Right cardiac atrium (tissue), 5 donors: ENCODE measurements at regions not wholly inside any gene's neighbourhood (a gene's known extent, or its start where the extent isn't known, plus 50 kb on each side); places are given as distances from the start of the nearest gene placed in this dataset.

Source experiments
- ATAC-seq, 2 donors: fragments of 200-7000 bp; cut with Tn5 transposase; one replicate each; pipeline versions ENCODE4 v1.8.0 to v1.9.1; 2020; ENCODE audit warnings: moderate library complexity in 2 of 2, mild to moderate bottlenecking in 1 of 2
- DNase-seq, 3 donors: peaks; one replicate each; pipeline ENCODE4 v3.0.0-alpha.2; 2020
- H3K27ac ChIP-seq: one replicate; pipeline ENCODE4 v1.5.1; 2013; ENCODE audit warnings: mild to moderate bottlenecking, low read length, control low read depth, moderate library complexity
- H3K27me3 ChIP-seq: one replicate; pipeline ENCODE4 v1.6.1; 2013; ENCODE audit not compliant: control insufficient read depth, insufficient read depth
- H3K4me1 ChIP-seq: one replicate; pipeline ENCODE4 v1.6.1; 2013; ENCODE audit warnings: low read length; ENCODE audit not compliant: control insufficient read depth, insufficient read depth
- H3K4me3 ChIP-seq: one replicate; pipeline ENCODE4 v1.5.1; 2013; ENCODE audit warnings: low read length, control low read depth
- H3K9me3 ChIP-seq: one replicate; pipeline ENCODE4 v1.6.1; 2013; ENCODE audit warnings: low read length; ENCODE audit not compliant: control insufficient read depth
- WGBS: extraction: QIAGEN DNeasy Blood & Tissue Kit; methylation state at CpG from one replicate; pipeline ENCODE4 v1.1.7; 2013; 5-methylcytosine and 5-hydroxymethylcytosine counted together
- intact Hi-C, 4 donors: fragments of 100-400 bp; cut with DNase I; formaldehyde crosslinking; loops; one replicate each; pipeline versions ENCODE4 v1.11.0 to v1.14.0; 2022 to 2023
- donor health status: healthy with polysubstance abuse.
- donor health status: DM: no; HTN: yes; CAD: no.
- donor health status: DM: no; HTN: no; CAD: no.
- donor health status: DM: no; HTN: yes; CAD: no; lungs with severe emphysema.
- donor health status: DM: yes; HTN: yes; CAD: no.

DNA sequence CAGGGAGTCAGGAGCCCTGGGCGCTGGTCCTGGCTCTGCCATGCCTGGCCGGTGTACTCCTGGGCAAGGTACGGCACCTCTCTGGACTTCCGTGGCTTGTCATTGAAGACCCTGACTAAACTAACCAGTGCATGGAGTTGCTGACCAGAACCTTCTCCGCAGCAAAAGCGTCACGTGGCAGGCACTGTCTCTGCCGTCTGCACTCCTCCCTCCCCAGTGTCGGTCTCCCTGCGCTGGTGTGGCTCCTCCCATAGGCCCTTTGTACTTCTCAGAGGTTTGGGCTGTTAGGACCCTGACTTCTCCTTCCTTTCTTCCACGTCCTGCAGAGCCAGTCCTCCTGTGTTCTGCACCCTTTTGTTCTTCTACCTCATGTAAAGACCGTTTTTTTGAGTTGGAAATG lies 100.6 kb upstream of the CREB5 start:
- intact Hi-C loops = no loop called here
- no peak for DNase-seq
- H3K27ac ChIP-seq = no peak overlapping the region
- no peak overlapping the region for H3K4me3 ChIP-seq
- WGBS = 72% methylated on average over 12 of the region's 12 CpGs
- no peaks in the 10 kb centered on the region for H3K27me3 ChIP-seq
- peaks cover 3% of the 10 kb centered on the region for H3K4me1 ChIP-seq
- H3K9me3 ChIP-seq = no peaks in the 10 kb centered on the region
- no peak for ATAC-seq

DNA sequence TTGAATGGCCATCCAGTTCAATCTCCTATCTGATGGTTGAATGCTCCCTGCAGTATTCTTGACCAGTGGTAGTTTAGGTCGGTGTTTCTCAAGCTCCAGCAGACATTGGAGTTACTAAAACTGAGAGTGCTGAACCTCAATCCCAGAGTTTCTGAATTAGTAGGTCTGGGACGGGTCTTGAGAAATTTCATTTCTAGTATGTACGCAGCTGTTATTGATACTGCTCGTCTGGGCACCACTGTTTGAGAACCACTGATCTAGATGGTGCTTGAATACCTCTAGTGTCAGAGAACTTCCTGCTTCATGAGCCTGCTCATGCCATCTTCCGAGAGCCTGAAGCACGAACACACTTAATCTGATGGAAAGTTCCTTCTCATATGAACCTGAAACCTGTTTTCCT lies 99.4 kb upstream of the CREB5 start:
- Histone ChIP-seq H3K4me1 (peaks cover 3% of the 10 kb centered on the region), H3K27ac (no peak overlapping the region), H3K9me3 (no peaks in the 10 kb centered on the region), H3K27me3 (no peaks in the 10 kb centered on the region), H3K4me3 (no peak overlapping the region)
- DNase-seq = no peak
- 88% methylated on average over 6 of the region's 6 CpGs for WGBS
- intact Hi-C loops = no loop called here
- ATAC-seq = no peak

DNA sequence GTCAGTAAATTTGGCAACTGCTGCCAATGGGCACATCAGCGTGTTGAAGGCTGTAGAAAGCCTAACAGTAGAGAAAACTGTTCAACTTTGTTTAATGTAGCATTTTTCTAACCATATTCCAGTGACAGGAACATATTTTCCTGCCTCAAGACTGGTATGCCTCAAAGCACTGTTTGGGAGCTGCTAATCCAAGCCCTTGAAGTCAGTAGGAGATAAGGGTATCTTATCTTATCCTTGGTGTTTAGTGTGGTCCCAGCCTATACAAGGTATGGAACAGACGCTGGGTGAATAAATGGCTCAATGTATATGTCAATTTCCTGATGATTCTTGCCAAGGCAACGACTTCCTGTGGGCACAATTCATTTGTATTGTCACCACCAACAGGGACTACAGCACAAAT lies 97.5 kb upstream of the CREB5 start:
- no peak for ATAC-seq
- H3K27ac ChIP-seq = no peak overlapping the region
- no peaks in the 10 kb centered on the region for H3K9me3 ChIP-seq
- intact Hi-C loops = no loop called here
- no peak for DNase-seq
- no peak overlapping the region for H3K4me3 ChIP-seq
- peaks cover 3% of the 10 kb centered on the region for H3K4me1 ChIP-seq
- H3K27me3 ChIP-seq = no peaks in the 10 kb centered on the region
- WGBS = 33% methylated on average over 3 of the region's 3 CpGs

DNA sequence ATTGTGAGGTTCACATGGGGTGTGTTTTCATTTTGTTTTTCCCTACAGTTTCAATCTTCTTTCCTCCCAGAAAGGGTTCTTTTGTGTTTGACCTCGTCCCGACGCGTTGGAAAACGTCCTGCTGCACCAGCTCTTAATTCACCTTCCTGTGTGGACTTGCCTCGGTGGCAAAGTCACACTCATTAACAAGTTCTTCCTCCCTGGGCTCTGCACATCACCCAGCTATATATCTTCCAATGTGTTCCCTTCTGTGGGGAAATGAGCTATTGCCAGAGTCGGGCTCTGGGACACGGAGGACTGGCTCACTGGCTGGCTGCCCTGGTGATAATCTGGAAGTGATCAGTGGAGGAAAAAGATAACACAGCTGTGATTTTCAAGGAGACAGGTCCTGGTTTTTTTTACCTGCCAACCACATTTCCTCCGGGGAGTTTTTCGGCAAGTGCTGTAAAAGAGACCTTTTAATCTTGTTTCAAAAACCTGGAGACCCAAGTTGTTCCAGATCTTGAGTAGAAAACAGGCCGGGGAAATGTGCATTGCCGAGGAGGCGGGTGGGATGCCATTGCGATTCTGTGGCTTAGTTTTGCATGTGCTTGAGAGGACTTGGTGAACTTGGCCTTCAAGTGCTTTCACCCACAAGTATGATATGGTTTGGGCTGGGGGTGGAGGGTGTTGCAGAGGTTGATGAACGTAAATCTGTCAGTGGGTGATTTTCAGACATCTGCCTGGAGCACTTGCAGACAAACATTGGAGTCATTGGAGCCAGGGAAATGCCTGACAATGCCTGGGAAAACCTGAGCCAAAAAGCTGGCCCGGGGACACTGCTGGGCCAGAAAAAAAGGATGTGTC lies 96.5 kb upstream of the CREB5 start:
- intact Hi-C loops = no loop called here
- no peak overlapping the region for H3K27ac ChIP-seq
- H3K4me1 ChIP-seq = peaks cover 3% of the 10 kb centered on the region
- 25% methylated on average over 16 of the region's 16 CpGs for WGBS
- H3K27me3 ChIP-seq = no peaks in the 10 kb centered on the region
- H3K4me3 ChIP-seq = no peak overlapping the region
- DNase-seq = no peak
- no peaks in the 10 kb centered on the region for H3K9me3 ChIP-seq
- no peak for ATAC-seq

DNA sequence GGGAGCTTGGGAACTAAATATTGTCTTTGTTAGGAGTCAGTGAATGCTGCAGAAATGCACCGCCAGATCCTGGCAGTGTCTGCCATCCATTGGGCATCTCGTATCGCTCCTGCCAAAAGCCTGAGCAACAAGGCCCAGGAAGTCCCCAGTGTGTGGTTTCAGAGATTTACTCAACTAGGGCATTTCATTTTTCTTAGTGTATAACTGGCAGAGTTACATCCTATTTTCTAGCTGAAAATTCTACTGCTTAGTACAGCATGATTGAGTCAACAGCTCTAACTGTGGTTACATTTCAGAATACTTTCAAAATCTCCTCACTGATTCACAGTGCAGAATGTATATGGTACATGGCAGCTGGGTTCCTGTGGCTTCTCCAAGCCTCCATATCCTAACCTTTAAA lies 95.8 kb upstream of the CREB5 start:
- peaks cover 3% of the 10 kb centered on the region for H3K4me1 ChIP-seq
- no peaks in the 10 kb centered on the region for H3K9me3 ChIP-seq
- H3K27ac ChIP-seq = no peak overlapping the region
- ATAC-seq = no peak
- intact Hi-C loops = no loop called here
- WGBS = 90% methylated on average over 3 of the region's 3 CpGs
- no peaks in the 10 kb centered on the region for H3K27me3 ChIP-seq
- DNase-seq = no peak
- H3K4me3 ChIP-seq = no peak overlapping the region

DNA sequence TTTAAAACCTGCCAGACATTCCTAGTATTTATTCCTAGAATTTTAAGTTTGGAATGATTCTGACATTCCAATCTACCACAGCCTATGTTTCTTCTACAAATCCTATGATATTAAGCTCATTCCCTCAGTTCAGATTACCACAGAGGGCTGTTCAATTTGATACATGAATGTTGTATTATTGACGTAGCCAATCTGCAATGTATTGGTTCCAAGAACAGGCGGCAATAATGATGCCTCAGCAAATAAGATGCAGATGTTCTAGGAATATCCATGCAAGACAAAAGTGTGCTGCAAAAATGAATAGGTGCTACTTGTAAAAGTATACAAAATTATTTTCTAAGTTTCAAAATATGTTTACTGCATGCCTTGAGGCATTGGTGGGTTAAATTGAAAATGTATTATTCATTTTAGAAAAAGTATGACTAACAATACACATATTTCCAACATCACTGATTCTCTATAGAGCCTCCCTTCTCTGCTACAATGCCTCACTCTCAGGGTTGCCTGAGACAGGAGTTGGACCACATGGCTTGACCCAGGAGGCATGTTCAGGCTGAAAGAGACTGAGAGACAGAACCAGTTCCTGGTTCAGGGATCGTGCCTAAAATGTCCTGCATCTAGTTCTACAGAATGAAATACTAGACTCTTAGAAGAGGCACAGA lies 94.1 kb upstream of the CREB5 start:
- no peak for DNase-seq
- Histone ChIP-seq H3K4me1 (peaks cover 3% of the 10 kb centered on the region), H3K27me3 (no peaks in the 10 kb centered on the region), H3K9me3 (no peaks in the 10 kb centered on the region), H3K27ac (no peak overlapping the region), H3K4me3 (no peak overlapping the region)
- no peak for ATAC-seq
- 79% methylated on average over 3 of the region's 3 CpGs for WGBS
- intact Hi-C loops = no loop called here

DNA sequence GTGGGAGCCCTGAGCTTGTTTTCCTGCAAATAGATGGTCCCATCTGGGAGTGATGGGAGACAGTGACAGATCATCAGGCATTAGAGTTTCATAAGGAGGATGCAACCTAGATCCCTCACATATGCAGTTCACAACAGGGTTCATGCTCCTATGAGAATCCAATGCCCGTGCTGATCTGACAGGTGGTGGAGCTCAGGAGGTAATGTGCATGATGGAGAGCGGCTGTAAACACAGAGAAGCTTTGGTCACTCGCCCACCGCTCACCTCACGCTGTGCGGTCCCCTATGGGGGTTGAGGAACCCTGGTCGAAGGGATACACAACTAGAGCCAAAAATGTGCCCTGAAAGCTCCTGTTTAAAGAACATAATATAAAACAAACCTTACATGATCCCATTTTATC lies 88.5 kb upstream of the CREB5 start:
- intact Hi-C loops = no loop called here
- Histone ChIP-seq H3K4me1 (no peaks in the 10 kb centered on the region), H3K27ac (no peak overlapping the region), H3K4me3 (no peak overlapping the region), H3K9me3 (no peaks in the 10 kb centered on the region), H3K27me3 (no peaks in the 10 kb centered on the region)
- 93% methylated on average over 7 of the region's 7 CpGs for WGBS
- ATAC-seq = no peak
- no peak for DNase-seq

DNA sequence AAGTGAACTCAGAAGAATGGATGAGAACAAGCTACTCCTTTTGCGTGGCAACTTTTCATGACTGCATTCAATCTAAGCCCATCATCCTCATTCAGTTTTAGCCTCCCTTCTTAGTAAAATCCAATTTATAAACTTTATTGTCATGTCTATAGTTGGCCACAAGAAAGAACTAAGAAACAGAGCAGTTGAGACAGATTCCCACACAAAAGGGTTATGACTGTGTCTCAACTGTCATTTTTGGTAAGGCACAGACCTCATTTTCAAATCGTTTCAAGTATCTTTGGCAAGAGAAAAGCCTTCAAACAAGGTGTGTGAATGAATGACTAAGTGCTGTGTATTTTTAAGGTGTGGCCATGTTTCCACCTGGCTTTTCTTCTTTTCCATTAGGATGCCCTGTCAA lies 84.2 kb upstream of the CREB5 start:
- 69% methylated on average over 2 of the region's 2 CpGs for WGBS
- Histone ChIP-seq H3K27ac (no peak overlapping the region), H3K4me3 (no peak overlapping the region), H3K9me3 (no peaks in the 10 kb centered on the region), H3K4me1 (no peaks in the 10 kb centered on the region), H3K27me3 (no peaks in the 10 kb centered on the region)
- intact Hi-C loops = no loop called here
- ATAC-seq = no peak
- no peak for DNase-seq

DNA sequence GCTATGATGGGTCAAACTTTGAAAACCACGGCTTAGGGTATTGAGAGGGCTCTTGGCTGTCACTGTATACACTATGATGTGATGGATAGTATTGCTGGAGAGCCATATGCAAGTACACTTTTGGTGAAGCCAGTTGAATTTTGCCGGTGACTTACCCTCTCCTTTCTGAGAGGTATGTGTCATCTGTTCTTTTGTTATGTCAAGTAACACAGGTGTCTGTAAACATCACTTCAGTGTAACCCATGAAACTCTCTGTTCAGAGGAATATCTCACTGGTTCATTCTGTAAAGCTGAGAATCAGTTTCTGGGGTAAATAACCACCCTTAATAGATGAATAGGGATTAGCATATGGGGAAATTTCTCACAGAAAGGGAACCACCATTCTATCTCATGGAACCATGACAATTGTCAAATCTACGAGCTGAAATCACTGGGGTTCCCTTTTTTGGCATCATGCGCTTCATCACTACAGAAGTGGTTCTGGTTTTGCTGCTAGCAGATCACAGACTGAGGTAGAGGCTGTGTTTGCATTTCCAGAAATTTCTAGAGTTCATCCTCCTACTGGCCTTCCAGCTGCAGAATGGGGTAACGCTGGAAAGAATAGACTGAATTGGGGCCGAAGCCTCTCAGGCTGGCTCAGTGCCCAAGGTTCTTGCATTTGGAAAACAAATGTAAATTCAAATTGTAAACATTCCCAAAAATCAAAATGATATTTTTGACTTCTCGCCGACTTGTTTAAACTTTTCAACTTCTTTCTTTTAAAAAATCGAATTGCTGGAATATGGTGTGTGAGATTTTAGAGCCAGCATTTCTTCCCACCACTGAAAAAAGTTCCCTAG lies 83.3 kb upstream of the CREB5 start:
- intact Hi-C loops = no loop called here
- ATAC-seq = no peak

DNA sequence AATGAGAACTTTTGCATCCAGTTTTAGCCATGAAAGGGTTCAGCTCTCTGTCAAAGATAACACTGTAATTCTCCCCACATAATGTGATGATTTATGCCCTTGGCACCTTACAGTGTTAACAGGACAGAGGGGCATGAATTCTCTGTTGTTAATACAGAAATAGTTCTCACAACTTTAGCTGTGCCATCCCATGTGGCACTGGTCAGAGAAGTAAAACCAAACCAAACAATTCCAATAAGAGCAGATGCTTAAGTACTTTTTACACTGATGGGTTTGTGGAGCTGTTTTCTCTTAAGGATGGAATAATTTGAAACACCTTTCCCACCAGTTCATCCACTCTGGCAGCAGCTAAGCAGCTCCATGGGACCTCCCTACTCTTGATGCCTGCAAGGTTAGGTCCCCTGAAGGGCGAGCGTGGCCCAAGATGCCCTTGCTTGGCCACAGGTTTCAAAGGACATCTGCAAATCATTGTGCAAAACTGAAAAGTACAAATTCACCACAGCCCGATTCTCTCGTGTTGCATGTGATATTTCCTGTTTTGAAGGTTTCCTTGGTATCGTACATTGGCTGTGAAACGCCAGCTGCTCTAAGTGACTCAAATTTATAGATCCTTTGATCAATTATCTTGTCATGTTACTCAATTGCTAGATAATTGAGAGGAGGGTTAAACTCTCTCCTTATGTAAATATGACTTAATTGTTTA lies 82.5 kb upstream of the CREB5 start:
- Histone ChIP-seq H3K4me3 (no peak overlapping the region), H3K9me3 (no peaks in the 10 kb centered on the region), H3K27ac (no peak overlapping the region), H3K27me3 (no peaks in the 10 kb centered on the region), H3K4me1 (no peaks in the 10 kb centered on the region)
- DNase-seq = no peak
- peak in 1 of 2 donors; percentile 36 for ATAC-seq
- WGBS = 26% methylated on average over 6 of the region's 6 CpGs
- intact Hi-C loops = no loop called here

More for the DNA sequence above, 83.3 kb upstream of the CREB5 start:
- DNase-seq = no peak
- Histone ChIP-seq H3K4me1 (no peaks in the 10 kb centered on the region), H3K4me3 (no peak overlapping the region), H3K9me3 (no peaks in the 10 kb centered on the region), H3K27ac (no peak overlapping the region), H3K27me3 (no peaks in the 10 kb centered on the region)
- WGBS = 67% methylated on average over 9 of the region's 9 CpGs
